HL-60 (cell line): ENCODE measurements at regions not wholly inside any gene's neighbourhood (a gene's known extent, or its start where the extent isn't known, plus 50 kb on each side); places are given as distances from the start of the nearest gene placed in this dataset.

Source experiments
- GABPA ChIP-seq: IDR thresholded peaks from 2 replicates; pipeline ENCODE4 v1.6.1; 2012; ENCODE audit warnings: low read depth
- POLR2AphosphoS5 ChIP-seq: IDR thresholded peaks from 2 replicates; pipeline ENCODE4 v1.6.1; 2012; ENCODE audit warnings: low read depth
- REST ChIP-seq: IDR thresholded peaks from 2 replicates; pipeline ENCODE4 v1.6.1; 2012; ENCODE audit warnings: low read depth; ENCODE audit not compliant: insufficient replicate concordance
- TF ChIP-seq, protein P1 (sequence below): IDR thresholded peaks from one replicate; pipeline ENCODE4 v1.5.1; 2011; ENCODE audit warnings: low read length, control low read depth, inconsistent platforms; ENCODE audit not compliant: insufficient read depth

- TF ChIP-seq, protein P1, sequence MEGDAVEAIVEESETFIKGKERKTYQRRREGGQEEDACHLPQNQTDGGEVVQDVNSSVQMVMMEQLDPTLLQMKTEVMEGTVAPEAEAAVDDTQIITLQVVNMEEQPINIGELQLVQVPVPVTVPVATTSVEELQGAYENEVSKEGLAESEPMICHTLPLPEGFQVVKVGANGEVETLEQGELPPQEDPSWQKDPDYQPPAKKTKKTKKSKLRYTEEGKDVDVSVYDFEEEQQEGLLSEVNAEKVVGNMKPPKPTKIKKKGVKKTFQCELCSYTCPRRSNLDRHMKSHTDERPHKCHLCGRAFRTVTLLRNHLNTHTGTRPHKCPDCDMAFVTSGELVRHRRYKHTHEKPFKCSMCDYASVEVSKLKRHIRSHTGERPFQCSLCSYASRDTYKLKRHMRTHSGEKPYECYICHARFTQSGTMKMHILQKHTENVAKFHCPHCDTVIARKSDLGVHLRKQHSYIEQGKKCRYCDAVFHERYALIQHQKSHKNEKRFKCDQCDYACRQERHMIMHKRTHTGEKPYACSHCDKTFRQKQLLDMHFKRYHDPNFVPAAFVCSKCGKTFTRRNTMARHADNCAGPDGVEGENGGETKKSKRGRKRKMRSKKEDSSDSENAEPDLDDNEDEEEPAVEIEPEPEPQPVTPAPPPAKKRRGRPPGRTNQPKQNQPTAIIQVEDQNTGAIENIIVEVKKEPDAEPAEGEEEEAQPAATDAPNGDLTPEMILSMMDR: no peak
- TF ChIP-seq POLR2AphosphoS5 (no peak), REST (no peak), GABPA (no peak)
These were observed 141.9 kb upstream of the THBS1 start for GRCh38 chr15:39438799-39439592.
